Putamen (tissue), 1 donor: ENCODE measurements at regions not wholly inside any gene's neighbourhood (a gene's known extent, or its start where the extent isn't known, plus 50 kb on each side); places are given as distances from the start of the nearest gene placed in this dataset.
"Not testable (repeated sequence)": the region's sequence is repeated elsewhere in the genome, so short reads cannot be mapped to it uniquely, and the experiment has no call there.

Source experiments
- DNase-seq: peaks from one replicate; pipeline ENCODE4 v3.0.0-alpha.2; 2016; ENCODE audit warnings: low spot score

GRCh38 chr16:46519063-46519462, 102.1 kb downstream of the SHCBP1 start:
- no peak for DNase-seq

GRCh38 chr16:46496701-46497100, 124.5 kb downstream of the SHCBP1 start:
- DNase-seq, result no peak

DNA sequence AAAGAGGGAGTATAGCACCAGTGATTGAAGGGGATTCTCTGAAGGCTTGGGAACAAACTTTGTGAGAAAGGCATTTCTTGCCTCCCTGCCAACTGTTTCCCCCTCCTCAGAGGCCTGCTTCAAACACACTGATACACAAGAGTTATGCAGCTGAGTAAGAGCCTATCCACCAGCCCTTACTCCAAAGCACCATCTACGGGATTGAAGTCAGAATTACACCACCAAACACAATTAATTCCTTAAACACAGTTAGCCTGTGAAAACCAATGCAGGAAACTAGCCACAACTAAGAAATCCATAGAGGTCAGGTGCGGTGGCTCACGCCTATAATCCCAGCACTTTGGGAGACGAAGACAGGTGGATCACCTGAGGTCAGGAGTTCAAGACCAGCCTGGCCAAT, 138.3 kb downstream of the SHCBP1 start:
- no peak for DNase-seq

DNA sequence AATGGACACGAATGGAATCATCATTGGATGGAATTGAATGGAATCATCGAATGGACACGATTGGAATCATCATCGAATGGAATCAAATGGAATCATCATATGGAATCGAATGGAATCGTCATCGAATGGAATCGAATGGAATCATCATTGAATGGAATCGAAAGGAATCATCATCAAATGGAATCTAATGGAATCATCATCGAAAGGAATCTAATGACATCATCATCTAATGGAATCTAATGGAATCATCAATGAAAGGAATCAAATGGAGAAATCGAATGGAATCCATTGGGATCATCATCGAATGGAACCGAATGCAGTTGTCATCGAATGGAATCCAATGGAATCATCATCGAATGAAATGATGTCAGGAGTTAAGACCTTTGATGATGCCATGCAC, 154.9 kb downstream of the SHCBP1 start:
- no peak for DNase-seq

DNA sequence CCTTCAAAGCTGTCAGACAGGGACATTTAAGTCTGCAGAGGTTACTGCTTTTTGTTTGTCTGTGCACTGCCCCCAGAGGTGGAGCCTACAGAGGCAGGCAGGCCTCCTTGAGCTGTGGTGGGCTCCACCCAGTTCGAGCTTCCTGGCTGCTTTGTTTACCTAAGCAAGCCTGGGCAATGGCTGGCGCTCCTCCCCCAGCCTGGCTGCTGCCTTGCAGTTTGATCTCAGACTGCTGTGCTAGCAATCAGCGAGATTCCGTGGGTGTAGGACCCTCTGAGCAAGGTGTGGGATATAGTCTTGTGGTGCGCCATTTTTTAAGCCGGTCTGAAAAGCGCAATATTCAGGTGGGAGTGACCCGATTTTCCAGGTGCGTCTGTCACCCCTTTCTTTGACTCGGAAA, 166.4 kb downstream of the SHCBP1 start:
- DNase-seq, result not testable (repeated sequence)

- DNase-seq, result no peak
These were observed 192.8 kb downstream of the SHCBP1 start for GRCh38 chr16:46428108-46429061.

- no peak for DNase-seq
These were observed 193.7 kb downstream of the SHCBP1 start for GRCh38 chr16:46427340-46428107.

GRCh38 chr16:46426336-46426735, 194.8 kb downstream of the SHCBP1 start:
- DNase-seq, result no peak

- DNase-seq, result no peak
These were observed 217.2 kb downstream of the SHCBP1 start for GRCh38 chr16:46404028-46404427.

GRCh38 chr16:46398559-46398958, 222.6 kb downstream of the SHCBP1 start:
- not testable (repeated sequence) for DNase-seq

- DNase-seq, result not testable (repeated sequence)
These were observed 224.3 kb downstream of the SHCBP1 start for GRCh38 chr16:46396883-46397270.

DNA sequence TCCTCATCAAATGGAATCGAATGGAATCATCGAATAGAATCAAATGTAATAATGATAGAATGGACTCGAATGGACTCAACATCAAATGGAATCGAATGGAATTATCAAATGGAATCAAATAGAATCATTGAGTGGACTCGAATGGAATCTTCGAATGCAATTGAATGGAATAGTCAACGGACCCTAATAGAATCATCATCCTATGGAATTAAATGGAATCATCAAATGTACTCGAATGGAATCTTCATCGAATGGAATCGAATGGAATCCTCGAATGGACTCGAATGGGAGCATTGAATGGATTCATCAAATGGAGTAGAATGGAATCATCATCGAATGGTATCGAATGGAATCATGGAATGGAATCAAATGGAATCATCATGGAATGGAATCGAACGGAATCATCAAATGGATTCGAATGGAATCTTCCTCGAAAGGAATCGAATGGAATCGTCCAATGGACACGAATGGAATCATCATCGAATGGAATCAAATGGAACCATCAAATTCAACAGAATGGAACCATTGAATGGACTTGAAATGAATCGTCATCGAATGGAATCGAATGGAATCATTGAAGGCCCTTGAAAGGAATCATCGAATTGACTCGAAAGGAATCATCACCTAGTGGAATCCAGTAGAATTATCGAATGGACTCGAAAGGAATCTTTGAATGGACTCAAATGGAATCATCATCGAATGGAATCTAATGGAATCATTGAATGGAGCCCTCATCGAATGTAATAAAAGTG, 224.9 kb downstream of the SHCBP1 start:
- not testable (repeated sequence) for DNase-seq

DNA sequence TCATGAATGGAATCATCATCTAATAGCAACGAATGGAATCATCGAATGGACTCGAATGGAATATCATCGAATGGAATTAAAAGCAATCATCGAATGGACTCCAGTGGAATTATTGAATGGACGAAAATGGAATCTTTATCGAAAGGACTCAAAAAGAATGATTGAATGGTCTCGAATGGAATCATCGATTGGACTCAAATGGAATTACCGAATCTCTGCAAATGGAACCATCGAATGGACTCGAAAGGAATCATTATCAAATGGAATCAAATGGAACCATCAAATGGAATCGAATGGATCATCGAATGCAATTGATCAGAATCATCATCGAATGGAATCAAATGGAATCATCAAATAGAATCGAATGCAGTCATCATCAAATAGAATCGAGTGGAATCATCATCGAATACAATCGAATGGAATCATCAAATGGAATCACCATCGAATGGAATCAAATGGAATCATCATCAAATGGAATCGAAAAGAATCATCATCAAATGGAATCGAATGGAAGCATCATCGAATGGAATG, 225.7 kb downstream of the SHCBP1 start:
- DNase-seq, result not testable (repeated sequence)

- DNase-seq, result peak; percentile 34
These were observed 226.2 kb downstream of the SHCBP1 start for GRCh38 chr16:46394963-46395362.

DNA sequence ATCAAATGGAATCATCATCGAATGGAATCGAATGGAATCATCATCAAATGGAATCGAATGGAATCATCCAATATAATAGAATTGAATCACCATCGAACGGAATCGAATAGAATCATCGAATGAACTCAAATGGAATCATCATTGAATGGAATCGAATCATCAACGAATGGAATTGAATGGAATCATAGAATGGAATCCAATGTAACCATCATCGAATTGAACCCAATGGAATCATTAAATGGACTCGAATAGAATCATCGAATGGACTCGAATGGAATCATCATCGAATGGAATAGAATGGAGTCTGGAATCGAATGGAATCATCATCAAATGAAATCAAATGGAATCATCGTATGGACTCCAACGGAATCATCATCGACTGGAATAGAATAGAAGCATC, 227.0 kb downstream of the SHCBP1 start:
- not testable (repeated sequence) for DNase-seq

DNA sequence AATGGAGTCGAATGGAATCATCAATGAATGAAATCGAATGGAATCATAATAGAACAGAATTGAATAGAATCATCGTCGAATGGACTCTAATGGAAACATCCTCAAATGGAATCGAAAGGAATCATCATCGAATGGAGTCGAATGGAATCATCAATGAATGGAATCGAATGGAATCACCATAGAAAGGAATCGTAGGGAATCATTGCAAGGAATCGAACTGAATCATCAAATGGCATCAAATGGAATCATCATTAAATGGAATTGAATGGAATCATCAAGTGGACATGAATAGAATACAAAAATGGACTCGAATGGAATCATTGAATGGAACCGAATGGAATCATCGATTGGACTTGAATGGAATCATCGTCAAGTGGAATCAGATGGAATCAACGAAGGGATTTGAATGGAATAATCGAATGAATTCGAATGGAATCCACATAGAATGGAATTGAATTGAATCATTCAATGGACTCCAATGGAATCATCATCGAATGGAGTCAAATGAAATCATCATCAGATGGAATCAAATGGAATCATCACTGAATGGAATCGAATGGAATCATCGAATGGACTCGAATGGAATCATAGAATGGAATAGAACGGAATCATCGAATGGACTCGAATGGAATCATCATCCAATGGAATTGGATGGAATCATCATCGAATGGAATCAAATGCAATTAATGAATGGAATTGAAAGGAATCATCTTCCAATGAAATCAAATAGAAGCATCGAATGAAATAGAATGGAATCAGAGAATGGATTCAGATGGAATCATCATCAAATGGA, 228.1 kb downstream of the SHCBP1 start:
- peak; percentile 39 for DNase-seq

- not testable (repeated sequence) for DNase-seq
These were observed 230.3 kb downstream of the SHCBP1 start for GRCh38 chr16:46390660-46391462.

DNA sequence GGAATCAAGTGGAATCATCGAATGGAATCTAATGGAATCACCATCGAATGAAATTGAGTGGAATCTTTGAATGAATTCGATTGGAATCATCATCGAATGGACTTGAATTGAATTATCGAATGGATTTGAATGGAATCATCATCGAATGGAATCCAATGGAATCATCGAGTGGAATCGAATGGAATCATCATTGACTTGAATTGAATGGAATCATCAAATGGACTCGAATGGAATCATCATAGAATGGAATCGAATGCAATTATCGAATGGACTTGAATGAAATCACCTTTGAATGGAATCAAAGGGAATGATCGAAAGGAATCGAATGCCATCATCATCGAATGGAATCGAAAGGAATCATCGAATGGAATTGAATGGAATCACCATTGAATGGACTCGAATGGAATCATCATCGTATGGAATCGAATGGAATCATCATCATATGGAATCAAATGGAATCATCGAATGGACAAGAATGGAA, 231.6 kb downstream of the SHCBP1 start:
- peak; percentile 95 for DNase-seq

DNA sequence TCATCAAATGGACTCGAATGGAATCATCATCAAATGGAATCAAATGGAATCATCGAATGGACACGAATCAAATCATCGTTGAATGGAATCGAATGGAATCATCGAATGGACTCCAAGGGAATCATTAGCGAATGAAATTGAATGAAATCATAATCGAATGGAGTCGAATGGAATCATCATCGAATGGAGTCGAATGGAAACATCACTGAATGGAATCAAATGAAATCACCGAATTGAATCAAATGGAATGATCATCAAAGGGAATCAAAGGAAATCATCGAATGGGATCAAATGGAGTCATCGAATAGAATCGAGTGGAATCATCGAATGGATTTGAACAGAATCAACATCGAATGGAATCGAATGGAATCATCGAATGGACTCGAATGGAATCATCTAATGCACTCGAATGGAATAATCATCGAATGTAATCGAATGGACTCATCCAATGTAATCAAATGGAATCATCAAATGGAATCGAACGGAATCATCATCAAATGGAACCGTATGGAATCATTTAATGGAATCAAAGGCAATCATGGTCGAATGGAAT, 232.2 kb downstream of the SHCBP1 start:
- not testable (repeated sequence) for DNase-seq

GRCh38 chr16:46388354-46388753, 232.8 kb downstream of the SHCBP1 start:
- DNase-seq, result peak; percentile 37
